ENCODE measurements at regions not wholly inside any gene's neighbourhood (a gene's known extent, or its start where the extent isn't known, plus 50 kb on each side); places are given as distances from the start of the nearest gene placed in this dataset.

- Histone ChIP-seq H3K4me2 (ENCODE audit: insufficient read depth, low read length) (no peak overlapping the region), H3K27me3 (ENCODE audit: control insufficient read depth in 2 of 2, insufficient read depth in 2 of 2, low read length in 2 of 2) (no peaks in the 10 kb centered on the region), H3K27ac (ENCODE audit: insufficient read depth, low read depth, low read length) (no peak overlapping the region), H3K79me2 (ENCODE audit: control insufficient read depth, insufficient read depth, low read length) (no peaks in the 10 kb centered on the region), H2AFZ (ENCODE audit: low read depth, low read length) (no peak overlapping the region), H3K9ac (replicated peaks; ENCODE audit: extremely low read depth, insufficient read depth, low read length) (no peak overlapping the region), H3K36me3 (ENCODE audit: control insufficient read depth in 2 of 2, extremely low read depth in 1 of 2, insufficient read depth in 2 of 2, low read length in 2 of 2) (no peaks in the 10 kb centered on the region), H3K9me1 (replicated peaks; ENCODE audit: control insufficient read depth, extremely low read depth, insufficient read depth, low read length) (no peaks in the 10 kb centered on the region), H3K4me3 (replicated peaks in 1 of 3; ENCODE audit: insufficient read depth in 1 of 3, low read depth in 1 of 3, low read length in 3 of 3) (no peak overlapping the region), H4K20me1 (replicated peaks; ENCODE audit: control insufficient read depth, extremely low read depth, insufficient read depth, low read length) (no peaks in the 10 kb centered on the region), H3K4me1 (ENCODE audit: control insufficient read depth, extremely low read depth, insufficient read depth, low read length) (no peaks in the 10 kb centered on the region), H3K9me3 (replicated peaks; ENCODE audit: control insufficient read depth, insufficient read depth, low read length) (peaks cover 2% of the 10 kb centered on the region)
- DNase-seq (ENCODE audit: low read depth, low spot score) (no peak), FAIRE-seq (no peak)
- dilution Hi-C loops (cut with MboI; ENCODE audit: extremely low pct_ligation_motif_present, low sequenced_read_pairs), result no loop called here
- TF ChIP-seq MYC (IDR thresholded peaks at IDR 0.05; ENCODE audit: low read depth, low read length) (no peak), GATA2 (IDR thresholded peaks at IDR 0.05; ENCODE audit: insufficient read depth, insufficient read length, low read depth, low read length) (no peak)
- no TSS peak for BruUV-seq (replicated peaks)
- intact Hi-C loops (cut with micrococcal nuclease), result no loop called here
- ChIA-PET CTCF (no interaction called here), POLR2A (no interaction called here)
These were observed 274.1 kb downstream of the ALG10 start for GRCh38 chr12:34296143-34297041.

- Histone ChIP-seq H3K9ac (replicated peaks; ENCODE audit: extremely low read depth, insufficient read depth, low read length) (no peak overlapping the region), H3K4me1 (ENCODE audit: control insufficient read depth, extremely low read depth, insufficient read depth, low read length) (no peaks in the 10 kb centered on the region), H3K27ac (ENCODE audit: insufficient read depth, low read depth, low read length) (no peak overlapping the region), H2AFZ (ENCODE audit: low read depth, low read length) (no peak overlapping the region), H3K9me1 (replicated peaks; ENCODE audit: control insufficient read depth, extremely low read depth, insufficient read depth, low read length) (no peaks in the 10 kb centered on the region), H3K36me3 (ENCODE audit: control insufficient read depth in 2 of 2, extremely low read depth in 1 of 2, insufficient read depth in 2 of 2, low read length in 2 of 2) (no peaks in the 10 kb centered on the region), H3K9me3 (replicated peaks; ENCODE audit: control insufficient read depth, insufficient read depth, low read length) (peaks cover 2% of the 10 kb centered on the region), H4K20me1 (replicated peaks; ENCODE audit: control insufficient read depth, extremely low read depth, insufficient read depth, low read length) (no peaks in the 10 kb centered on the region), H3K4me3 (replicated peaks in 1 of 3; ENCODE audit: insufficient read depth in 1 of 3, low read depth in 1 of 3, low read length in 3 of 3) (no peak overlapping the region), H3K79me2 (ENCODE audit: control insufficient read depth, insufficient read depth, low read length) (no peaks in the 10 kb centered on the region), H3K27me3 (ENCODE audit: control insufficient read depth in 2 of 2, insufficient read depth in 2 of 2, low read length in 2 of 2) (no peaks in the 10 kb centered on the region), H3K4me2 (ENCODE audit: insufficient read depth, low read length) (no peak overlapping the region)
- dilution Hi-C loops (cut with MboI; ENCODE audit: extremely low pct_ligation_motif_present, low sequenced_read_pairs), result no loop called here
- BruUV-seq (replicated peaks), result no TSS peak
- TF ChIP-seq POLR2AphosphoS5 (IDR thresholded peaks at IDR 0.05; ENCODE audit: insufficient read depth, low read depth, low read length) (no peak), MYC (IDR thresholded peaks at IDR 0.05; ENCODE audit: low read depth, low read length) (no peak), FOS (IDR thresholded peaks at IDR 0.05; ENCODE audit: borderline replicate concordance, insufficient read depth, low read length) (no peak), CTCF (IDR thresholded peaks at IDR 0.05; ENCODE audit: extremely low read depth in 1 of 2, insufficient read depth in 1 of 2, low read depth in 1 of 2, low read length in 2 of 2) (no peak), MAX (IDR thresholded peaks at IDR 0.05; ENCODE audit: insufficient read depth, insufficient read length) (no peak), JUN (IDR thresholded peaks at IDR 0.05; ENCODE audit: borderline replicate concordance, insufficient read depth, insufficient read length, low read depth) (no peak), EZH2 (IDR thresholded peaks at IDR 0.05; ENCODE audit: borderline replicate concordance, low read depth, low read length, severe bottlenecking) (no peak), GATA2 (IDR thresholded peaks at IDR 0.05; ENCODE audit: insufficient read depth, insufficient read length, low read depth, low read length) (no peak), POLR2A (IDR thresholded peaks at IDR 0.05; ENCODE audit: low read depth, low read length) (no peak)
- intact Hi-C loops (cut with micrococcal nuclease), result no loop called here
- ChIA-PET POLR2A (no interaction called here), CTCF (no interaction called here)
- FAIRE-seq (no peak), DNase-seq (ENCODE audit: low read depth, low spot score) (no peak)
These were observed 275.0 kb downstream of the ALG10 start for GRCh38 chr12:34297126-34297789.
